Ovary (tissue), 7 donors: ENCODE measurements at regions not wholly inside any gene's neighbourhood (a gene's known extent, or its start where the extent isn't known, plus 50 kb on each side); places are given as distances from the start of the nearest gene placed in this dataset.

Experiments used
- DNase-seq, 5 donors: peaks; one replicate each; pipeline ENCODE4 v3.0.0-alpha.2; 2019 to 2020
- H3K27ac ChIP-seq, 2 donors: fragments of 200-600 bp; one replicate each; pipeline versions ENCODE4 v1.5.1 to v1.8.0; 2019 to 2022
- H3K27me3 ChIP-seq: fragments of 200-600 bp; one replicate; pipeline ENCODE4 v1.8.0; 2022
- H3K36me3 ChIP-seq: fragments of 200-600 bp; sonication (generic); one replicate; pipeline ENCODE4 v1.5.1; 2019
- H3K4me1 ChIP-seq: one replicate; pipeline ENCODE4 v1.8.1; 2013; ENCODE audit warnings: mild to moderate bottlenecking, moderate library complexity; ENCODE audit not compliant: insufficient read depth
- H3K4me3 ChIP-seq: fragments of 200-600 bp; sonication (generic); one replicate; pipeline ENCODE4 v1.5.1; 2017
- H3K9me3 ChIP-seq, 2 donors: fragments of 200-600 bp in 1 of 2; sonication (generic) in 1 of 2; one replicate each; pipeline versions ENCODE4 v1.5.1 to v1.8.1; 2013 to 2019; ENCODE audit warnings: mild to moderate bottlenecking in 1 of 2, moderate library complexity in 1 of 2
- CTCF ChIP-seq, 3 donors: fragments of 450-650 bp in 2 of 3; fragments of 200-600 bp in 1 of 3; IDR thresholded peaks; one replicate each; pipeline versions ENCODE4 v1.5.1 to v1.8.0; 2016 to 2022; ENCODE audit warnings: antibody characterized with exemption in 3 of 3, mild to moderate bottlenecking in 1 of 3
- EP300 ChIP-seq: sonication (generic); formaldehyde crosslinking; IDR thresholded peaks from one replicate; pipeline ENCODE4 v1.6.1; 2017; ENCODE audit warnings: antibody characterized with exemption
- POLR2A ChIP-seq: fragments of 450-650 bp; IDR thresholded peaks from one replicate; pipeline ENCODE4 v1.6.1; 2017; ENCODE audit warnings: antibody characterized with exemption, mild to moderate bottlenecking, moderate library complexity
- WGBS, 3 donors: extraction: QIAGEN DNeasy Blood & Tissue Kit in 1 of 3; methylation state at CpG; one replicate each; pipeline versions ENCODE4 v1.1.5 to v1.1.7; 2013 to 2017; 5-methylcytosine and 5-hydroxymethylcytosine counted together
- intact Hi-C, 4 donors: fragments of 100-400 bp; cut with DNase I; formaldehyde crosslinking; loops; one replicate each; pipeline versions ENCODE4 v1.11.0 to v1.15.1; 2022 to 2023
- donor health status: DM: no; HTN: no; CAD: no; lungs with moderate emphysema.
- donor health status: DM: no; HTN: no; CAD: no.
- donor health status: Bipolar disorder and iron deficiency.
- donor health status: DM: no; HTN: no; CAD: no.
- donor health status: DM: yes; HTN: yes; CAD: no.

- Histone ChIP-seq H3K36me3 (no peaks in the 10 kb centered on the region), H3K4me1 (no peaks in the 10 kb centered on the region), H3K9me3 (no peaks in the 10 kb centered on the region), H3K27ac (no peak overlapping the region), H3K4me3 (no peak overlapping the region), H3K27me3 (no peaks in the 10 kb centered on the region)
- intact Hi-C loops: no loop called here
- 84 to 93% (median 89%) methylated on average over 3 of the region's 3 CpGs for WGBS, 3 donors
- DNase-seq: no peak
- TF ChIP-seq POLR2A: no peak
- TF ChIP-seq CTCF (IDR thresholded peaks at IDR 0.05): no peak
- no peak for TF ChIP-seq EP300
These were observed 956.9 kb upstream of the ZNF722 start for GRCh38 chr7:63041786-63042185.

GRCh38 chr7:63042730-63043511 lies 955.7 kb upstream of the ZNF722 start:
- Histone ChIP-seq H3K36me3 (no peaks in the 10 kb centered on the region), H3K27me3 (no peaks in the 10 kb centered on the region), H3K27ac (no peak overlapping the region), H3K4me1 (no peaks in the 10 kb centered on the region), H3K4me3 (no peak overlapping the region), H3K9me3 (no peaks in the 10 kb centered on the region)
- DNase-seq: no peak
- TF ChIP-seq EP300 (no peak), CTCF (IDR thresholded peaks at IDR 0.05) (no peak), POLR2A (no peak)
- WGBS, 3 donors: 54 to 67% (median 60%) methylated on average over 10 of the region's 10 CpGs
- intact Hi-C loops: no loop called here

GRCh38 chr7:63043657-63044543 lies 954.7 kb upstream of the ZNF722 start:
- intact Hi-C loops: no loop called here
- DNase-seq: no peak
- Histone ChIP-seq H3K9me3 (no peaks in the 10 kb centered on the region), H3K27me3 (no peaks in the 10 kb centered on the region), H3K27ac (no peak overlapping the region), H3K4me3 (no peak overlapping the region), H3K36me3 (no peaks in the 10 kb centered on the region), H3K4me1 (no peaks in the 10 kb centered on the region)
- TF ChIP-seq EP300 (no peak), POLR2A (no peak), CTCF (IDR thresholded peaks at IDR 0.05) (no peak)
- 51 to 66% (median 52%) methylated on average over 9 of the region's 9 CpGs for WGBS, 3 donors

- no peak overlapping the region for H3K4me3 ChIP-seq
- H3K27me3 ChIP-seq: no peaks in the 10 kb centered on the region
- H3K4me1 ChIP-seq: no peaks in the 10 kb centered on the region
- TF ChIP-seq EP300: no peak
- TF ChIP-seq CTCF (IDR thresholded peaks at IDR 0.05): no peak
- no peak for TF ChIP-seq POLR2A
- 54 to 64% (median 60%) methylated on average over 3 of the region's 3 CpGs for WGBS, 3 donors
- no peak overlapping the region for H3K27ac ChIP-seq
- DNase-seq: no peak
- H3K36me3 ChIP-seq: no peaks in the 10 kb centered on the region
- H3K9me3 ChIP-seq: no peaks in the 10 kb centered on the region
- intact Hi-C loops: no loop called here
These were observed 953.9 kb upstream of the ZNF722 start for GRCh38 chr7:63044721-63045120.
